ENCODE measurements at regions not wholly inside any gene's neighbourhood (a gene's known extent, or its start where the extent isn't known, plus 50 kb on each side); places are given as distances from the start of the nearest gene placed in this dataset.
A peak's percentile ranks its signal among the peaks of the same experiment; 100 is the strongest.

- TF ChIP-seq EZH2 (IDR thresholded peaks at IDR 0.05; ENCODE audit: insufficient read depth, low read length), result no peak
- peak; percentile 18 for TF ChIP-seq CTCF (IDR thresholded peaks at IDR 0.05; ENCODE audit: insufficient read depth, low read depth, low read length)
- H3K27me3 ChIP-seq (ENCODE audit: insufficient read depth, low read length), result no peaks in the 10 kb centered on the region
- H3K4me2 ChIP-seq (ENCODE audit: low read length), result no peak overlapping the region
- FAIRE-seq, result no peak
- no peaks in the 10 kb centered on the region for H4K20me1 ChIP-seq (ENCODE audit: insufficient read depth, low read length)
- no peaks in the 10 kb centered on the region for H3K9me3 ChIP-seq (ENCODE audit: insufficient read depth, low read depth, low read length)
- Mint-ChIP-seq H3K9me3 (ENCODE audit: unreplicated experiment) (no peaks in the 10 kb centered on the region), H3K27me3 (ENCODE audit: low read depth, unreplicated experiment) (no peaks in the 10 kb centered on the region), H3K36me3 (ENCODE audit: low read depth, unreplicated experiment) (no peaks in the 10 kb centered on the region), H3K4me3 (ENCODE audit: unreplicated experiment) (no peak overlapping the region), H3K4me1 (ENCODE audit: low read depth, unreplicated experiment) (peaks cover 2% of the 10 kb centered on the region), H3K27ac (ENCODE audit: unreplicated experiment) (no peak overlapping the region)
- no peak overlapping the region for H2AFZ ChIP-seq (ENCODE audit: low read depth, low read length)
- no peak for DNase-seq (ENCODE audit: low read depth)
- no peak overlapping the region for H3K27ac ChIP-seq (ENCODE audit: low read depth, low read length)
- no peaks in the 10 kb centered on the region for H3K4me1 ChIP-seq (ENCODE audit: insufficient read depth, low read length)
- no peaks in the 10 kb centered on the region for H3K79me2 ChIP-seq (ENCODE audit: insufficient read depth, low read length)
- H3K9ac ChIP-seq (ENCODE audit: low read length), result no peak overlapping the region
- no peaks in the 10 kb centered on the region for H3K36me3 ChIP-seq (ENCODE audit: insufficient read depth, low read length)
- no peak overlapping the region for H3K4me3 ChIP-seq (ENCODE audit: insufficient read depth, low read depth, low read length)
Observed at GRCh38 chr11:104256525-104256924, 92.6 kb upstream of the PDGFD start.

DNA sequence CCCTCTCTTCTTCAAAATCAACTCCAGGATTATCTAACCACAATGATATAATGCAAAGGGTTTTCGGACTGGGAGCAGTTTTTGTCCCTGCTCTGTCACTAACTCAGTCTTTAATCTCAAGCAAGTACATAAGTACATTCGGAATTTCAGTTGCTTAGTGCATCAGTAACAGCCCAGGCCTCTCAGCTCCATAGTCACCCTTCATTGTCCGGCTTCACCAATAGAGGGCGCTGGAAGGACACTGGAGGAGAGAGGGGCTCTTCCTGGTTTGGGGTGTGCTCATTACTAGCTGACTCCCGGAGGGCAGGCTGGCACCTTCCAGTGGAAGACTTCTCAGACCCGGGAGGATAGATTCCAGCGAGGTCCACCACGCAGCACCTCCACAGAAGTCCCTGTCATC lies 90.4 kb upstream of the PDGFD start:
- no peak overlapping the region for H3K27ac ChIP-seq (ENCODE audit: low read depth, low read length)
- no peaks in the 10 kb centered on the region for H3K27me3 Mint-ChIP-seq (ENCODE audit: low read depth, unreplicated experiment)
- H3K36me3 ChIP-seq (ENCODE audit: insufficient read depth, low read length), result no peaks in the 10 kb centered on the region
- no peaks in the 10 kb centered on the region for H3K4me1 ChIP-seq (ENCODE audit: insufficient read depth, low read length)
- TF ChIP-seq EZH2 (IDR thresholded peaks at IDR 0.05; ENCODE audit: insufficient read depth, low read length) (no peak), CTCF (IDR thresholded peaks at IDR 0.05; ENCODE audit: insufficient read depth, low read depth, low read length) (peak; percentile 32)
- FAIRE-seq (no peak), DNase-seq (ENCODE audit: low read depth) (peak; percentile 26)
- H3K79me2 ChIP-seq (ENCODE audit: insufficient read depth, low read length), result no peaks in the 10 kb centered on the region
- no peaks in the 10 kb centered on the region for H3K9me3 ChIP-seq (ENCODE audit: insufficient read depth, low read depth, low read length)
- H3K9me3 Mint-ChIP-seq (ENCODE audit: unreplicated experiment), result no peaks in the 10 kb centered on the region
- H3K4me1 Mint-ChIP-seq (ENCODE audit: low read depth, unreplicated experiment), result peaks cover 2% of the 10 kb centered on the region
- H4K20me1 ChIP-seq (ENCODE audit: insufficient read depth, low read length), result no peaks in the 10 kb centered on the region
- H2AFZ ChIP-seq (ENCODE audit: low read depth, low read length), result no peak overlapping the region
- no peaks in the 10 kb centered on the region for H3K27me3 ChIP-seq (ENCODE audit: insufficient read depth, low read length)
- no peak overlapping the region for H3K4me2 ChIP-seq (ENCODE audit: low read length)
- H3K9ac ChIP-seq (ENCODE audit: low read length), result no peak overlapping the region
- no peak overlapping the region for H3K4me3 Mint-ChIP-seq (ENCODE audit: unreplicated experiment)
- no peaks in the 10 kb centered on the region for H3K36me3 Mint-ChIP-seq (ENCODE audit: low read depth, unreplicated experiment)
- H3K27ac Mint-ChIP-seq (ENCODE audit: unreplicated experiment), result no peak overlapping the region
- H3K4me3 ChIP-seq (ENCODE audit: insufficient read depth, low read depth, low read length), result no peak overlapping the region

DNA sequence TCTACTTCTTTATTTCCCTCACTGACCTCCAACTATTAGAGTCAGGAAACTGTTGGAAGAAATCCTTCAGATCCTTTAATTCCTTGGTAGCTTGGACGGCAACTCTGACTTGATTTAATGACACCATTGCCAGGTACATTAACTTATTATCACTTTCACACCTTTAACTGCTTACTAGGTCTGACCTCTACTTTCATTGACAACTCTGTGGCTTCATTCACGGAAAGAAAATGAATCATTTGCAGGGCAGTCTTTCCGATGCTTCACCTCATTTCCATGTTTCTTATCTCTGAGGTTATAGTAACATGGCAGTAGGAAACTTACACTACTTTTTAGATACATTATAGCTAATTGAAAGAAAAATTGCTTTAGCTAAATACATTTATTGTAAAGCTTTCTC lies 82.6 kb upstream of the PDGFD start:
- no peak overlapping the region for H3K27ac Mint-ChIP-seq (ENCODE audit: unreplicated experiment)
- TF ChIP-seq CTCF (IDR thresholded peaks at IDR 0.05; ENCODE audit: insufficient read depth, low read depth, low read length) (no peak), EZH2 (IDR thresholded peaks at IDR 0.05; ENCODE audit: insufficient read depth, low read length) (no peak)

More for the DNA sequence above, 82.6 kb upstream of the PDGFD start:
- H3K79me2 ChIP-seq (ENCODE audit: insufficient read depth, low read length), result no peaks in the 10 kb centered on the region
- H3K27ac ChIP-seq (ENCODE audit: low read depth, low read length), result no peak overlapping the region
- H4K20me1 ChIP-seq (ENCODE audit: insufficient read depth, low read length), result no peaks in the 10 kb centered on the region
- no peak overlapping the region for H3K4me2 ChIP-seq (ENCODE audit: low read length)
- no peak overlapping the region for H3K9ac ChIP-seq (ENCODE audit: low read length)
- Mint-ChIP-seq H3K4me1 (ENCODE audit: low read depth, unreplicated experiment) (no peaks in the 10 kb centered on the region), H3K4me3 (ENCODE audit: unreplicated experiment) (no peak overlapping the region), H3K27me3 (ENCODE audit: low read depth, unreplicated experiment) (no peaks in the 10 kb centered on the region), H3K9me3 (ENCODE audit: unreplicated experiment) (no peaks in the 10 kb centered on the region), H3K36me3 (ENCODE audit: low read depth, unreplicated experiment) (no peaks in the 10 kb centered on the region)
- no peaks in the 10 kb centered on the region for H3K27me3 ChIP-seq (ENCODE audit: insufficient read depth, low read length)
- H3K4me1 ChIP-seq (ENCODE audit: insufficient read depth, low read length), result no peaks in the 10 kb centered on the region
- DNase-seq (ENCODE audit: low read depth) (no peak), FAIRE-seq (peak; percentile 5)
- no peaks in the 10 kb centered on the region for H3K36me3 ChIP-seq (ENCODE audit: insufficient read depth, low read length)
- H2AFZ ChIP-seq (ENCODE audit: low read depth, low read length), result no peak overlapping the region
- H3K4me3 ChIP-seq (ENCODE audit: insufficient read depth, low read depth, low read length), result no peak overlapping the region
- no peaks in the 10 kb centered on the region for H3K9me3 ChIP-seq (ENCODE audit: insufficient read depth, low read depth, low read length)
